WERI-Rb-1 (cell line): ENCODE measurements at regions not wholly inside any gene's neighbourhood (a gene's known extent, or its start where the extent isn't known, plus 50 kb on each side); places are given as distances from the start of the nearest gene placed in this dataset.

Experiments used
- DNase-seq: peaks from one replicate; pipeline ENCODE4 v3.0.0-alpha.2; 2020
- H3K27ac ChIP-seq: fragments of 250-450 bp; sonication (Bioruptor Pico); 2 replicates; pipeline ENCODE4 v1.5.1; 2020; ENCODE audit warnings: mild to moderate bottlenecking, moderate library complexity
- H3K27me3 ChIP-seq: fragments of 250-450 bp; sonication (Bioruptor Pico); 2 replicates; pipeline ENCODE4 v1.5.1; 2021; ENCODE audit warnings: mild to moderate bottlenecking, low read depth, moderate library complexity; ENCODE audit not compliant: insufficient read depth, severe bottlenecking
- H3K36me3 ChIP-seq: fragments of 250-450 bp; sonication (Bioruptor Pico); 2 replicates; pipeline ENCODE4 v1.5.1; 2020; ENCODE audit warnings: mild to moderate bottlenecking, moderate library complexity
- H3K4me3 ChIP-seq: 2 replicates; pipeline ENCODE4 v1.5.1; 2011; ENCODE audit warnings: low read depth, mild to moderate bottlenecking, control low read depth, low read length
- H3K9me3 ChIP-seq: fragments of 250-450 bp; sonication (Bioruptor Pico); 2 replicates; pipeline ENCODE4 v1.5.1; 2021; ENCODE audit warnings: mild to moderate bottlenecking, moderate library complexity; ENCODE audit not compliant: severe bottlenecking
- TF ChIP-seq, protein P1 (sequence below): IDR thresholded peaks from 2 replicates; pipeline ENCODE4 v1.5.1; 2011; ENCODE audit warnings: low read depth, mild to moderate bottlenecking, control low read depth, inconsistent platforms, low read length

DNA sequence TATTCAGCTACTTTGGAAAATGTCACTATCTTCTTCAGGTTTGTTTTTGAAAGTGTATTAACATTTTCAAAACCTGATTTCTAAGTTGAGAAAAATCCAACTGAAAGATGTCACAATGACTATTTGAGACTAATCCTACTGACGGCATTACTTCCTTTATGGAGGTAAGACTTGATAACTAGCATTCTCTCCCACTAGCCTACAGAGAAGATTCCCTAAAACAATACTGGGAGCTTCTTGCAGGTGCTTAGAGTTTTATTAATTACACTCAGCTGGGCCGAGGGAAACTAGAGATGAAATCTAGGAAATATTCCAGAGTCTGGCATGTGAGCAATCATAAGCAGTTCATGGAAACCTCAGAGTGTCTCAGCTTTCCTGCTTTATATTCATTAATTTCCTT lies 114.0 kb downstream of the LCA5 start:
- H3K36me3 ChIP-seq = no peaks in the 10 kb centered on the region
- no peak overlapping the region for H3K27ac ChIP-seq
- no peaks in the 10 kb centered on the region for H3K9me3 ChIP-seq
- no peaks in the 10 kb centered on the region for H3K27me3 ChIP-seq
- DNase-seq = no peak
- TF ChIP-seq, protein P1, sequence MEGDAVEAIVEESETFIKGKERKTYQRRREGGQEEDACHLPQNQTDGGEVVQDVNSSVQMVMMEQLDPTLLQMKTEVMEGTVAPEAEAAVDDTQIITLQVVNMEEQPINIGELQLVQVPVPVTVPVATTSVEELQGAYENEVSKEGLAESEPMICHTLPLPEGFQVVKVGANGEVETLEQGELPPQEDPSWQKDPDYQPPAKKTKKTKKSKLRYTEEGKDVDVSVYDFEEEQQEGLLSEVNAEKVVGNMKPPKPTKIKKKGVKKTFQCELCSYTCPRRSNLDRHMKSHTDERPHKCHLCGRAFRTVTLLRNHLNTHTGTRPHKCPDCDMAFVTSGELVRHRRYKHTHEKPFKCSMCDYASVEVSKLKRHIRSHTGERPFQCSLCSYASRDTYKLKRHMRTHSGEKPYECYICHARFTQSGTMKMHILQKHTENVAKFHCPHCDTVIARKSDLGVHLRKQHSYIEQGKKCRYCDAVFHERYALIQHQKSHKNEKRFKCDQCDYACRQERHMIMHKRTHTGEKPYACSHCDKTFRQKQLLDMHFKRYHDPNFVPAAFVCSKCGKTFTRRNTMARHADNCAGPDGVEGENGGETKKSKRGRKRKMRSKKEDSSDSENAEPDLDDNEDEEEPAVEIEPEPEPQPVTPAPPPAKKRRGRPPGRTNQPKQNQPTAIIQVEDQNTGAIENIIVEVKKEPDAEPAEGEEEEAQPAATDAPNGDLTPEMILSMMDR = no peak
- no peak overlapping the region for H3K4me3 ChIP-seq

DNA sequence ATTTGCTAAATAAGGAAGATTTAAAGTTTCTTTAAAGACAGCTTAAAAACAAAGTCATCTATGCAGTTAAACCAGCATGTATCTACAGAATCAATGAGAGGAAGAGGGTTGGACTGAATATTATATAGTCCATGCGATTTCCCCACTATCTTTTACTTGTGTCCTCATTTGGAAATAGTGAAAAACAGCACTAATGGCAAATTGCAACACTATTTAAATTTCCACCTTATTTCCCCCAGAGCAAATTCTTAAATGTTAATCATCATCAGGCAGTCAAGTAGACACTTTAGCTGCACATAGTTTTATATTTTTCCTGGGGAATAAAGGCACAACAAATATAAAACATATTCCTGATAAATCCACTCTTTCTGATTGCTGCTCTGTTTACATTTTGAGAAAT lies 114.6 kb downstream of the LCA5 start:
- Histone ChIP-seq H3K27ac (no peak overlapping the region), H3K27me3 (no peaks in the 10 kb centered on the region), H3K36me3 (no peaks in the 10 kb centered on the region), H3K4me3 (no peak overlapping the region), H3K9me3 (no peaks in the 10 kb centered on the region)
- DNase-seq = no peak
- TF ChIP-seq, protein P1 = no peak

DNA sequence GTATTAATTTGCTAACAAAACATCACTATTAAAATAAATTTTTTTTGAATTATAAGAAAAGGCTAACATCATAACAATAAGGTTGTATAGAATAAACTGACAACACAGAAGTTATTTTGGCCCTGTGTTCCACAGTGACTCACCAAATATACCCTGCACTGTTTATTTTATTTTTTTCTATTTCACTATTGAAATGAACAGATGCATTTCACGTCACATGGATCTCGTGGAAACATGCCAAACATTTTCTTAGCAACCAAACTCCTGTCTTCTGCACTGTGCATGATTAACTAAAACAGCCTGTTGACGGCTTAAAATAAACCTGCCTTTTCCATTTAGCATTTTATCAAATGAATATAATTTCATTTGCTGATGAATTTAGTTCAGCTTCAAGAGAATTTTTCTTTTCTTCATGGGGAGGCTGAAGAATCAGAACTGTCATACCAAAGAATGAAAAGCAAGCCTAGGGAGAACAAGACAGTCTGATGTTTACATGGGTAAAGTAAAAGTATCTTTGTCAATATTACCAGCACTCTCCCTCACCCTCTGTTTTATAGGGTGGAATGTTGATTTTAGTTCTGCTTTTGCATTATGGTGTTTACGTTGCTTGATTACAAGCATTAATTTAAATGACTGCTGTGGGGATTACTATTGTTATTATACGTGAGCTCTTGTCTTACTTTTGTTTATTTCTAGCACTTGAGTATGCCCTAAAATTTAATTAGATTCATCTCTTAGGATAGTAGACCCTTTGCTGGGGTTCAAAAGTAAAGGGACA lies 115.3 kb downstream of the LCA5 start:
- Histone ChIP-seq H3K9me3 (no peaks in the 10 kb centered on the region), H3K4me3 (no peak overlapping the region), H3K36me3 (no peaks in the 10 kb centered on the region), H3K27me3 (no peaks in the 10 kb centered on the region), H3K27ac (no peak overlapping the region)
- TF ChIP-seq, protein P1 = no peak
- no peak for DNase-seq

DNA sequence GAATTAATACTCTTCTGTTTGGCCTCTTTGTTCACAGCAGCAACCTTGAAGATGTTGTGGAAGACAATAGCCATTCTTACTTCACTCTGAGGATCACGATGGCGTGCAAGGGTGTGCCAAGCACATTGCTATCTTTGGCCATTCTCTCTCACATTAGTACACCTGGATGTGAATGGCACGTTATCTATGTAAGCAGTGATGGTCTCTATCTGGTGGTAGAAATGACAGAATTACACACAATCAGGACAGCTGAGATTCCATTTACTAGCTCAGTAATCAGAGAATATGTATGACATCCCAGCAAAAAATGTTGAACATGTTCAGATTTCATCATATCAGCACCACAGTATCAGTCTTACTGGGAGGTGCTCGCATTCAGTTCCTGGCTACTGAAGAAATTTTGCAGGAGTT lies 116.2 kb downstream of the LCA5 start:
- no peak for DNase-seq
- Histone ChIP-seq H3K36me3 (no peaks in the 10 kb centered on the region), H3K4me3 (no peak overlapping the region), H3K27ac (no peak overlapping the region), H3K9me3 (no peaks in the 10 kb centered on the region), H3K27me3 (no peaks in the 10 kb centered on the region)
- TF ChIP-seq, protein P1 = no peak

DNA sequence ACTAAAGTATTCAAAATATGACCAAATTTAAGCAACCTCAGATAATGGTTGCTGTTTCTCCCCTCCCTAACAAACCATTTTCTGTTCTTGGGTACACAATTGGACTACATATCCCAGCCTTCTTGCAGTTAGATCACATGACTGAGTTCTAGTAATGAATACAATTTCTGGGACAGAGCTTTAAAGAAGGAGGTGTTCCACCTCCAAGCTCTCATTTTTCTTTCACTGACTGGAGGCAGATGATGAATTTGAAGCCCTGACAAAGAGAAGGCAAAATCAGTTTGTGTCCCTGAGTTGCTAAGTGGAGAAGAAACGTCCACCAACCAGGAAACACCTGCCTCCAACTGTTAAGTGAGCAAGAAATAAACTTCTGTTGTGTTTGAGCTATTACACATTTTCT lies 117.2 kb downstream of the LCA5 start:
- no peak overlapping the region for H3K27ac ChIP-seq
- DNase-seq = no peak
- no peaks in the 10 kb centered on the region for H3K9me3 ChIP-seq
- no peaks in the 10 kb centered on the region for H3K27me3 ChIP-seq
- H3K36me3 ChIP-seq = no peaks in the 10 kb centered on the region
- TF ChIP-seq, protein P1 = no peak
- H3K4me3 ChIP-seq = no peak overlapping the region

DNA sequence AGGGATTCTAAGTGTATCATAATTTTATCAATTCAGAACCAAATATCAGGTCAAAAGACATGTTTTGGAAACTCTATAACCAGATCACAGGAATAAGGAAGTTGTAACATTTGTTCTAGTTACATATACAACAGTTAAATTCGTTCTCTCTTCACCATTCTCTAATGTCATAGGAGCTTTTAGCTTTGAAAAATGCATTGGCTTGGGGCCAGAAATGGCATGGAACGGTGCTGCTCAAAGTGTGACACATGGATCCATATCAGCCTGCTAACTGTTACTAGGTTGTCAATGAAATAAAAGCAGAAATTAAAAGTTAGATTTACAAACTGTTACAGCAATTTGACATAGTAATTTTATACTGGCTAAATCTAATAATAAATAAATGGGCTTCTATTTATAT lies 120.3 kb downstream of the LCA5 start:
- Histone ChIP-seq H3K36me3 (no peaks in the 10 kb centered on the region), H3K4me3 (no peak overlapping the region), H3K27ac (no peak overlapping the region), H3K9me3 (no peaks in the 10 kb centered on the region), H3K27me3 (no peaks in the 10 kb centered on the region)
- TF ChIP-seq, protein P1 = no peak
- no peak for DNase-seq
